ENCODE measurements at regions not wholly inside any gene's neighbourhood (a gene's known extent, or its start where the extent isn't known, plus 50 kb on each side); places are given as distances from the start of the nearest gene placed in this dataset.

DNA sequence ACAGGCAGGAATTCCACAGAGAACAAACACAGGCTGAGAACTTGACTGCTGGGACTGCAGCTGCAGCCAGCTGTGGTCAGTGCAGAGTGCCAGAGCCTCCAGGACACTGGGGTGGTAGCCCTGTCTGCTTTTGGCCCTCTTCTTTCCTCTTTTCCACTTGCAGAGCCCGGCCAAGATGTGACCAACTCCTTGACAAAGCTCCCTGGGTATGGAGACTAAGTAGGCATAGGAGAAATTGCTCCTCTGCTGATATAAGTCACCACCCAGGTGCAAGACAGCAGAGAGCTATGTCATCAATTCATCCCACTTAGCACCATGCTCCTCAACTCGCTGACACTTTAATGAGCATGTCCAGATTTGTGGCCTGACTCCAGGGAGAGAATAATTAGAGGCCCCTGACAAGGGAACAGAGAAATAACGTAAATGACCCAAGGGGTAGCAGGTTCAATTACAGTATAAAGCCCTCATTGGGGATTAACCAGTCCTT is 369.4 kb upstream of the B3GAT1 start:
- H3K4me3 ChIP-seq (ENCODE audit: low read length): no peak overlapping the region
- no peak for DNase-seq (ENCODE audit: low read depth)
- TF ChIP-seq, protein P1, sequence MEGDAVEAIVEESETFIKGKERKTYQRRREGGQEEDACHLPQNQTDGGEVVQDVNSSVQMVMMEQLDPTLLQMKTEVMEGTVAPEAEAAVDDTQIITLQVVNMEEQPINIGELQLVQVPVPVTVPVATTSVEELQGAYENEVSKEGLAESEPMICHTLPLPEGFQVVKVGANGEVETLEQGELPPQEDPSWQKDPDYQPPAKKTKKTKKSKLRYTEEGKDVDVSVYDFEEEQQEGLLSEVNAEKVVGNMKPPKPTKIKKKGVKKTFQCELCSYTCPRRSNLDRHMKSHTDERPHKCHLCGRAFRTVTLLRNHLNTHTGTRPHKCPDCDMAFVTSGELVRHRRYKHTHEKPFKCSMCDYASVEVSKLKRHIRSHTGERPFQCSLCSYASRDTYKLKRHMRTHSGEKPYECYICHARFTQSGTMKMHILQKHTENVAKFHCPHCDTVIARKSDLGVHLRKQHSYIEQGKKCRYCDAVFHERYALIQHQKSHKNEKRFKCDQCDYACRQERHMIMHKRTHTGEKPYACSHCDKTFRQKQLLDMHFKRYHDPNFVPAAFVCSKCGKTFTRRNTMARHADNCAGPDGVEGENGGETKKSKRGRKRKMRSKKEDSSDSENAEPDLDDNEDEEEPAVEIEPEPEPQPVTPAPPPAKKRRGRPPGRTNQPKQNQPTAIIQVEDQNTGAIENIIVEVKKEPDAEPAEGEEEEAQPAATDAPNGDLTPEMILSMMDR (conservative IDR thresholded peaks at IDR 0.05; ENCODE audit: low read depth, low read length): no peak

DNA sequence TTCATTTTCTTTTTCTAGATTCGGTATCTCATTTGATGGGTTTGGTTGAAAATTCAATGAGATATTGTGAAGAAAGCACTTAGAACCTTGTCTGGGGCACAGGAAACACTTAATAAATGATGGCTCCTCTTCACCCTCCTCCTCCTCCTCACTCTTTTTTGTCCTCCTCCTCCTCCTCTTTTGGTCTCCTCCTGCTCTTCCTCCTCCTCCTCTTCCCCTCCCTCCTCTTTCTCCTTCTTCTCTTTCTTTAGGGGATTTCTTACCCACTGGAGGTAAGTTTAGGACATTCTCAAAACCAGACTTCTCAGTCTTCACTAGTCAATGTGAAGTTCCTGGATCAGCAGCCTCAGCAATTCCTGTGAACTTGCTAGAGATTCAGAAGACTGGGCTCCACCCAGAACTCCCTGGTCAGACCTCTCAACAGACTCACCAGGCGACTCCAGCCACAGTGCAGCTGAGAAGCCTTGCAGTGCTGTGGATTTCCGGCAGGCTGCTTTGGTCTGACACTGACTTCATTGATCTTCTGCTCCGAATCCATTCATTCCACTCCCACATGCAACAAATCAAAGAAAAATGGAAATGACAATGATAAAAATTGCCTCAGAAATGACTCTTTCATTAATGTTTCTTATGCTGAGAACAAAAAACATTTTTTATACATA is 368.6 kb upstream of the B3GAT1 start:
- DNase-seq (ENCODE audit: low read depth): no peak
- H3K4me3 ChIP-seq (ENCODE audit: low read length): no peak overlapping the region
- TF ChIP-seq, protein P1 (conservative IDR thresholded peaks at IDR 0.05; ENCODE audit: low read depth, low read length): no peak

DNA sequence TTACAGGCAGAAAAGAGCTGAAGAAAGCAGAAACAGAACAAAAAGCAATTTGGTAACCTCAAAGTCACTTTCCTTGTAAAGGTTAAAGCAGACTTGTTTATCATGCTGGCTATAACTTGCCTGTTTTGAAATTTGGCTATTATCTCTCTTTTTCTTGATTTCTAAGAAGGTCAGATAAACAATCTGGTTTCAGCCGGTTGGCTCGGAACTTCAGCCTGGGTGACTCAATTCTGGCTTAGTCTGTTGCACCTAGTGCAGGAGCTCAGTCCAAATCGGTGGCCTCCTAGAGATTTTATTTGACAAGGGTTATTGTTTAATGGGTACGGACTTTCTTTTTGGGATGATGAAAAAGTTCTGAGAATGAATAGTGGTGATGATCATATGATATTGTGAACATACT is 367.1 kb upstream of the B3GAT1 start:
- no peak for DNase-seq (ENCODE audit: low read depth)
- TF ChIP-seq, protein P1 (conservative IDR thresholded peaks at IDR 0.05; ENCODE audit: low read depth, low read length): no peak
- H3K4me3 ChIP-seq (ENCODE audit: low read length): no peak overlapping the region

DNA sequence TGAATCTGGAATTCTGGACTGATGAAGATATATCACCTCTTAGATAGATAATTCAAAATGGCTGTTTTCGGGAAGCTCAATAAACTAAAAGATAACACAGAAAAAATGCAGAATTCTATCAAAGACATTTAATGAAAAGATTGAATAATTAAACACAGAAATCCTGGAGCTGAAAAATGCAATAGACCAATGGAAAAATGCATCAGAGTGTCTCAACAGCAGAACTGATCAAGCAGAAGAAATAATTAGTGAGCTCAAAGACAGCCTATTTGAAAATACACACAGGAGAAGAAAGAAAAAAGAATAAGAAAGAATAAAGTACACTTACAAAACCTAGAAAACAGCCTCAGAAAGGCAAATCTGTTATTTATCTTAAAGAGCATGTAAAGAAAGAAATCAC is 356.4 kb upstream of the B3GAT1 start:
- TF ChIP-seq, protein P1 (conservative IDR thresholded peaks at IDR 0.05; ENCODE audit: low read depth, low read length): no peak
- H3K4me3 ChIP-seq (ENCODE audit: low read length): no peak overlapping the region
- no peak for DNase-seq (ENCODE audit: low read depth)

DNA sequence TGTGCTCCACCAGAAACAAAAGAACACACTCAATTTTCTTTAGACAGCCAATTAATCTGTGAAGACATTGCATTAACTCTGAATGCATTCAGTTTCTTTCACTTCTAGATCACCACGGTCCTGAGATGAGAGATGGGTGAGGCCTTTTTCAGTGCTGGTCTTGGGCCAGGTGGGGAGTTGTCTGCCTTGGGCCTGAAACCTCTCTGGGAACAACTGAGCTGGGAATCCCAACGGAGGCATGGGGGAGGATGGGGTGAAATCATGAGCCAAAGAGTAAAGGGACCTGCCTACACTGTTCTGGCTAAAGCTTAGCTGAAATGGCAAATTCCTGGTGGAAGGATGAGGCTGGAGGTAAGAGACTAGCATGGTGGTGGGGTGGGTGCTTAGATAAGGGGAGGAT is 353.5 kb upstream of the B3GAT1 start:
- DNase-seq (ENCODE audit: low read depth): no peak
- H3K4me3 ChIP-seq (ENCODE audit: low read length): no peak overlapping the region
- TF ChIP-seq, protein P1 (conservative IDR thresholded peaks at IDR 0.05; ENCODE audit: low read depth, low read length): no peak

DNA sequence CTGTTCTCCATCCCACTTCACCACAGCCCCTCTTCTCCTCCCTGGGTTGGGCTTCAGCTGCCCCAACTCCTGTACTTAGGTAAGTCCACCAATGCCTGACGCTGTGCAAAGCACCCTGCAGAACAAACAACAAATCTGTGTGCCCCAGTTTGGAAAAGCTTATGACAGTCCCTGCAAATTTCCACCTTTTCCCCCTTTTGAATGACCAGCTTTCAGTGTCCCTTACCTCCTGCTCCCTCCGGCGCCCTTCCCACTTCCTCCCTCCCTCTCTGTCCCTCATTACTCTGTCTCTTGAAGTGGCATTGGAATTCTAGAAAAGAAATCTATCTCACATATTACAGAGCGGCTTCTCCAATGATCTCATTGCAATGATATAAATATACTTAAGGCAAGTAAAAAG is 352.9 kb upstream of the B3GAT1 start:
- TF ChIP-seq, protein P1 (conservative IDR thresholded peaks at IDR 0.05; ENCODE audit: low read depth, low read length): no peak
- DNase-seq (ENCODE audit: low read depth): no peak
- H3K4me3 ChIP-seq (ENCODE audit: low read length): no peak overlapping the region

DNA sequence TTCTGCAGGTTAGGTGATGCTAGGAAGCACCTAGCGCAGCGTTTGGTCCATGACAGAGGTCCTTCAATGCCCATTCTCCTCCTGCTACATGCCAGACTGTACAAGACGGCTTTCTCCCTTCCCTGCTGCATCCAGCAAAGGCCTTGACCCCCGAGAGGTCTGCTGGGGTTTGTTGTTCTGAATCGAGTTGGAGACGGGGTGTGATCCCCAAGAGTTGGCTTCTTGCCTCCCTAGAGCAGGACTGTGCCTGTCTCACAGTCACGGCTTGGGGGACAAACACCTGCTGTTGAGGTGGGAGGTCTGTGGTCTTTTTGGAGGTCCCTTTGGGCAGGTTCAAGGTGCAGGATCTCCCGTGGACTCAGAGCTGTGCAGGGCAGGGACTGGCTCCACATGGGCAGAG is 352.3 kb upstream of the B3GAT1 start:
- DNase-seq (ENCODE audit: low read depth): no peak
- no peak overlapping the region for H3K4me3 ChIP-seq (ENCODE audit: low read length)
- TF ChIP-seq, protein P1 (conservative IDR thresholded peaks at IDR 0.05; ENCODE audit: low read depth, low read length): no peak
